Mucosa of rectum (tissue), 2 donors: ENCODE measurements at regions not wholly inside any gene's neighbourhood (a gene's known extent, or its start where the extent isn't known, plus 50 kb on each side); places are given as distances from the start of the nearest gene placed in this dataset.

Source experiments
- H3K27ac ChIP-seq, 2 donors: one replicate each; pipeline ENCODE4 v1.7.0; 2013; ENCODE audit warnings: inconsistent platforms in 2 of 2, low read depth in 2 of 2, low read length in 2 of 2
- H3K27me3 ChIP-seq, 2 donors: one replicate each; pipeline ENCODE4 v1.7.0; 2013; ENCODE audit warnings: low read length in 2 of 2; ENCODE audit not compliant: control insufficient read depth in 2 of 2, insufficient read depth in 2 of 2
- H3K36me3 ChIP-seq, 2 donors: one replicate each; pipeline ENCODE4 v1.7.0; 2013; ENCODE audit warnings: low read length in 2 of 2; ENCODE audit not compliant: control insufficient read depth in 2 of 2, insufficient read depth in 2 of 2
- H3K4me1 ChIP-seq, 2 donors: one replicate each; pipeline ENCODE4 v1.7.0; 2013; ENCODE audit warnings: low read length in 2 of 2, mild to moderate bottlenecking in 1 of 2; ENCODE audit not compliant: control insufficient read depth in 2 of 2, insufficient read depth in 2 of 2
- H3K4me3 ChIP-seq, 2 donors: one replicate each; pipeline ENCODE4 v1.7.0; 2013; ENCODE audit warnings: low read length in 2 of 2
- H3K9ac ChIP-seq, 2 donors: one replicate each; pipeline ENCODE4 v1.7.0; 2013; ENCODE audit warnings: low read length in 2 of 2, low read depth in 1 of 2, mild to moderate bottlenecking in 1 of 2
- H3K9me3 ChIP-seq, 2 donors: one replicate each; pipeline ENCODE4 v1.7.0; 2013; ENCODE audit warnings: low read length in 2 of 2; ENCODE audit not compliant: control insufficient read depth in 2 of 2
- donor health status: healthy.
- donor health status: Normal muscosa, but diverticular disease.

DNA sequence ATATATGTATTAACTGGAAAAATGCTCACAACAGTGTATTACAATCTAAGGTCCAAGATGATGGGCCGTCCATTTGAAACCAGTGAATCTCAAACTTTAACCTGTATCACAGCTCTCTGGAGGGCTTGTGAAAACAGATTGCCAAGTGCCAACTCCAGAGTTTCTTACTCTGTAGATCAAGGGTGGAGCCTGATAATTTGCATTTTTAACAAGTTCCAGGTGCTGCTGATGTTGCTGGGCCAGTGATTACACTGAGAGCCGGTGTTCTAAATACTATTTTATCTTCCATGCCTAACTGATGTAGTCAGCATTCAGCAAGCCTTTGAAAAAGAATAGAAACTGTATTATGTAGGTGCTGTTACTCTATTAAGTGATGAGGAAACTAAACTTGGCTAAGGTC is 269.9 kb upstream of the FERD3L start:
- no peak overlapping the region for H3K27ac ChIP-seq
- H3K27me3 ChIP-seq: no peaks in the 10 kb centered on the region
- H3K4me1 ChIP-seq: no peaks in the 10 kb centered on the region
- H3K36me3 ChIP-seq: no peaks in the 10 kb centered on the region
- peaks cover 0 to 2% of the 10 kb centered on the region in 2 donors for H3K9me3 ChIP-seq
- H3K4me3 ChIP-seq: no peak overlapping the region
- H3K9ac ChIP-seq: no peak overlapping the region

DNA sequence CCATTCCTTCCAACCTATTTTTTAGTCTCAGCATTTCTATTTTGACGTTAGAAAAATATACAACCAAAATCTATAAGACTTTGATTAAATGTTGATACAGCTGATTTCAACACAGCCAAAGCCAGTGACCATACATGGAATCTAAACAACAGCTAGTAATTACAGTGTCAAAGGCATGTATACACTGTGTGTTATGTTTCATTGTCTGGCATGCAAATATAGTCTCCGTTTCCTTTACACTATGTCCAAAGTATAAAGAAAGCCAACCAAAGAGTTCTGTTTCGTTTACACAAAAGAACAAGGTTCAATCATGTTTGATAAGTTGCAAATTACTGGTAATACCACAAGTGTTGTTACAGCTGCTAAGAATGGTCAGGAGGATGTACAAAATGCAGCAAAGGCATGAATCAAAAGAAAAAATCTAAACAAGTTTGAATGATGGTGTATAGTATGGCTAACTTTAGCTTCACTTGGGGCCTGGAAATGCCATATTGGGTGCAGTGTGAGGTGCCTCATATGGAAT is 268.3 kb upstream of the FERD3L start:
- Histone ChIP-seq H3K36me3 (no peaks in the 10 kb centered on the region), H3K27ac (no peak overlapping the region), H3K9ac (no peak overlapping the region), H3K27me3 (no peaks in the 10 kb centered on the region), H3K4me1 (no peaks in the 10 kb centered on the region), H3K9me3 (peaks cover 0 to 2% of the 10 kb centered on the region in 2 donors), H3K4me3 (no peak overlapping the region)

DNA sequence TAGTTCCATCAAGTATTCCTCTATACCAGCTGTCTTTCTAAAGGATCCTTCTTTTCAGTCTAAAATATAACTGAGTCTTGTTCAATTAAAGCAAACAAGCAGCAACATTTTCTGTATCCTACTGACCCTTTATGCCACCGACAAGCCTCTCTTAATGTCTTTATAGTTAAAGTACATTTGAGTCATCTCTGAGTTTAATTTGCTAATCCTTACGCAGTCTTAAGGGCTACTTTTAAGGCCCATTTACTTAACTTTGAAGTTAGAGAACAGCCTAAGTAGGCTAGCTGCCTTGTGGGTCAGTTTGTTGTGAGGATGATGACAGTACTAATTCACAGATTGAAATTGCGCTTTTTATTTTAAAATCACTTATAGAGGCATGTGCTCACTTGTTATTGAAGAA is 265.5 kb upstream of the FERD3L start:
- no peaks in the 10 kb centered on the region for H3K36me3 ChIP-seq
- peaks cover 0 to 5% of the 10 kb centered on the region in 2 donors for H3K9me3 ChIP-seq
- H3K27me3 ChIP-seq: no peaks in the 10 kb centered on the region
- H3K4me1 ChIP-seq: no peaks in the 10 kb centered on the region
- no peak overlapping the region for H3K9ac ChIP-seq
- H3K27ac ChIP-seq: no peak overlapping the region
- H3K4me3 ChIP-seq: no peak overlapping the region

- Histone ChIP-seq H3K4me3 (no peak overlapping the region), H3K27ac (no peak overlapping the region), H3K36me3 (no peaks in the 10 kb centered on the region), H3K9ac (no peak overlapping the region), H3K9me3 (peaks cover 0 to 5% of the 10 kb centered on the region in 2 donors), H3K4me1 (no peaks in the 10 kb centered on the region), H3K27me3 (no peaks in the 10 kb centered on the region)
Measured at GRCh38 chr7:19410106-19410505, 264.9 kb upstream of the FERD3L start.

- no peak overlapping the region for H3K4me3 ChIP-seq
- H3K27ac ChIP-seq: no peak overlapping the region
- no peaks in the 10 kb centered on the region for H3K36me3 ChIP-seq
- H3K4me1 ChIP-seq: no peaks in the 10 kb centered on the region
- no peaks in the 10 kb centered on the region for H3K27me3 ChIP-seq
- H3K9me3 ChIP-seq: peaks cover 0 to 5% of the 10 kb centered on the region in 2 donors
- H3K9ac ChIP-seq: no peak overlapping the region
Measured at GRCh38 chr7:19408706-19409220, 263.5 kb upstream of the FERD3L start.

DNA sequence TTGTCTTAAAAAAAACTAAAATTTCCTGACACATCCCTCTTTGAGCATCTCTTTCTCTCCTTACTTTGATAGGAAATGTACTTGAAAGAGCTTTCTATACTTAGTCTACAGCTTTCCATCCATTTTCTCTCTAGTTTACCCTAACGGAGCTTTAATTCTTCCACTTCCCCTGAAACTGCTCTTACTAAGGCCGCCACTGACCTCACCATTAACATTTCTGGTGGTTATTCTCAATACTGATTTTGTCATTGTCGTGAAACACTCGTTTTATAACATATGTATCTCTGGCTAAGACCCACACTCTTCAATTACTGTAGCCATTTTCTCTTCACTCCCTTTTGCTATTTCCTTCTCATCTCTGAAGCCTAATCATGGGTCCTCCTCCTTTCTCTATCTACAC is 262.0 kb upstream of the FERD3L start:
- Histone ChIP-seq H3K27ac (no peak overlapping the region), H3K4me1 (no peaks in the 10 kb centered on the region), H3K4me3 (no peak overlapping the region), H3K9ac (no peak overlapping the region), H3K36me3 (no peaks in the 10 kb centered on the region), H3K27me3 (no peaks in the 10 kb centered on the region), H3K9me3 (peaks cover 0 to 3% of the 10 kb centered on the region in 2 donors)

DNA sequence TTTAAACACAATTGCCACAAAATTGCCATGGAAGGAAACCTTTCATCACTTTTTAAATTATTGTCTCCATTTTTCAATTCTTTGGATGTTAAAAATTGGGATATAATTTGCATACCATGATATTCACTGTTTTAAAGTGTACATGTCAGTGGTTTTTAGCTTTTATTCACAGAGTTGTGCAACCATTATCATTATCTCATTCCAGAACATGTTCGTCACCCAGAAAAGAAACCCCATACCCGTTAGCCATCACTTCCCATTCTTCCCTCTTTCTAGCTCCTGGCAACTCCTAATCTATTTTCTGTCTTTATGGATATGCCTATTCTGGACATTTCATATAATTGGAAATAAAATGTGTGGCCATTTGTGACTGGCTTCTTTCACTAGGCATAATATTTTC is 260.3 kb upstream of the FERD3L start:
- no peaks in the 10 kb centered on the region for H3K4me1 ChIP-seq
- no peaks in the 10 kb centered on the region for H3K36me3 ChIP-seq
- no peak overlapping the region for H3K4me3 ChIP-seq
- no peak overlapping the region for H3K9ac ChIP-seq
- H3K27me3 ChIP-seq: no peaks in the 10 kb centered on the region
- no peak overlapping the region for H3K27ac ChIP-seq
- H3K9me3 ChIP-seq: peaks cover 0 to 3% of the 10 kb centered on the region in 2 donors

GRCh38 chr7:19404912-19405329 is 259.7 kb upstream of the FERD3L start:
- H3K36me3 ChIP-seq: no peaks in the 10 kb centered on the region
- H3K27ac ChIP-seq: no peak overlapping the region
- no peaks in the 10 kb centered on the region for H3K4me1 ChIP-seq
- no peak overlapping the region for H3K4me3 ChIP-seq
- no peak overlapping the region for H3K9ac ChIP-seq
- H3K27me3 ChIP-seq: no peaks in the 10 kb centered on the region
- H3K9me3 ChIP-seq: peaks cover 0 to 3% of the 10 kb centered on the region in 2 donors

GRCh38 chr7:19403691-19404090 is 258.5 kb upstream of the FERD3L start:
- no peak overlapping the region for H3K4me3 ChIP-seq
- peaks cover 0 to 3% of the 10 kb centered on the region in 2 donors for H3K9me3 ChIP-seq
- no peaks in the 10 kb centered on the region for H3K27me3 ChIP-seq
- H3K9ac ChIP-seq: no peak overlapping the region
- H3K4me1 ChIP-seq: no peaks in the 10 kb centered on the region
- H3K27ac ChIP-seq: no peak overlapping the region
- no peaks in the 10 kb centered on the region for H3K36me3 ChIP-seq

- Histone ChIP-seq H3K4me3 (no peak overlapping the region), H3K27me3 (no peaks in the 10 kb centered on the region), H3K9me3 (no peaks in the 10 kb centered on the region), H3K9ac (no peak overlapping the region), H3K27ac (no peak overlapping the region), H3K36me3 (no peaks in the 10 kb centered on the region), H3K4me1 (no peaks in the 10 kb centered on the region)
Measured at GRCh38 chr7:19401461-19401860, 256.2 kb upstream of the FERD3L start.
